ENCODE measurements at regions not wholly inside any gene's neighbourhood (a gene's known extent, or its start where the extent isn't known, plus 50 kb on each side); places are given as distances from the start of the nearest gene placed in this dataset.

- no peak for DNase-seq
- intact Hi-C loops (cut with DNase I, micrococcal nuclease) = no loop called here
- ATAC-seq = no peak
These were observed 50.5 kb upstream of the SLC1A4 start for GRCh38 chr2:64938607-64939285.

GRCh38 chr2:64939332-64939917 lies 49.8 kb upstream of the SLC1A4 start:
- ATAC-seq (no peak), DNase-seq (no peak)
- intact Hi-C loops (cut with DNase I, micrococcal nuclease) = no loop called here
